Ovary (tissue), 7 donors: ENCODE measurements at regions not wholly inside any gene's neighbourhood (a gene's known extent, or its start where the extent isn't known, plus 50 kb on each side); places are given as distances from the start of the nearest gene placed in this dataset.

Experiments
- DNase-seq, 5 donors: peaks; one replicate each; pipeline ENCODE4 v3.0.0-alpha.2; 2019 to 2020
- H3K27ac ChIP-seq, 2 donors: fragments of 200-600 bp; one replicate each; pipeline versions ENCODE4 v1.5.1 to v1.8.0; 2019 to 2022
- H3K27me3 ChIP-seq: fragments of 200-600 bp; one replicate; pipeline ENCODE4 v1.8.0; 2022
- H3K36me3 ChIP-seq: fragments of 200-600 bp; sonication (generic); one replicate; pipeline ENCODE4 v1.5.1; 2019
- H3K4me1 ChIP-seq: one replicate; pipeline ENCODE4 v1.8.1; 2013; ENCODE audit warnings: mild to moderate bottlenecking, moderate library complexity; ENCODE audit not compliant: insufficient read depth
- H3K4me3 ChIP-seq: fragments of 200-600 bp; sonication (generic); one replicate; pipeline ENCODE4 v1.5.1; 2017
- H3K9me3 ChIP-seq, 2 donors: fragments of 200-600 bp in 1 of 2; sonication (generic) in 1 of 2; one replicate each; pipeline versions ENCODE4 v1.5.1 to v1.8.1; 2013 to 2019; ENCODE audit warnings: mild to moderate bottlenecking in 1 of 2, moderate library complexity in 1 of 2
- CTCF ChIP-seq, 3 donors: fragments of 450-650 bp in 2 of 3; fragments of 200-600 bp in 1 of 3; IDR thresholded peaks; one replicate each; pipeline versions ENCODE4 v1.5.1 to v1.8.0; 2016 to 2022; ENCODE audit warnings: antibody characterized with exemption in 3 of 3, mild to moderate bottlenecking in 1 of 3
- EP300 ChIP-seq: sonication (generic); formaldehyde crosslinking; IDR thresholded peaks from one replicate; pipeline ENCODE4 v1.6.1; 2017; ENCODE audit warnings: antibody characterized with exemption
- POLR2A ChIP-seq: fragments of 450-650 bp; IDR thresholded peaks from one replicate; pipeline ENCODE4 v1.6.1; 2017; ENCODE audit warnings: antibody characterized with exemption, mild to moderate bottlenecking, moderate library complexity
- WGBS, 3 donors: extraction: QIAGEN DNeasy Blood & Tissue Kit in 1 of 3; methylation state at CpG; one replicate each; pipeline versions ENCODE4 v1.1.5 to v1.1.7; 2013 to 2017; 5-methylcytosine and 5-hydroxymethylcytosine counted together
- intact Hi-C, 4 donors: fragments of 100-400 bp; cut with DNase I; formaldehyde crosslinking; loops; one replicate each; pipeline versions ENCODE4 v1.11.0 to v1.15.1; 2022 to 2023
- donor health status: DM: no; HTN: no; CAD: no; lungs with moderate emphysema.
- donor health status: DM: no; HTN: no; CAD: no.
- donor health status: Bipolar disorder and iron deficiency.
- donor health status: DM: no; HTN: no; CAD: no.
- donor health status: DM: yes; HTN: yes; CAD: no.

DNA sequence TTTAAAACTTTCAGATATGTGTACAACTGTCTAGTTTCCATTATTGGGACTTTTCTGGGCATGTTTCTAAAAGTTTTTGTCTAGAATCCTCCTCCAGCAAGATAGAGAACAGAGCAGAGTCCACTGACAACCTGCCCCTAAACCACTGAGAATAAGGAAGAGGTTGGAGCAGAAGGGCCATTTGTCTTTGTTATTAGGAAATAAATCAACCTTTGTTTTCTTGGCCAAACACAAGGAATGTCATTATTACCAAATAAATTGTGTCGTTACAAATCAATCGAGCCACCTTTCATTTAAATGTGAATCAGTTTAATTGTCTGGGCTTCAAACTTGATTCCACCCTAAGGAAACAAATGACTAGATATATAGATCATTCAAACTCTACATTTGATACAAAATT lies 81.4 kb downstream of the GAS1 start:
- no peak for DNase-seq
- peaks cover 5% of the 10 kb centered on the region for H3K4me1 ChIP-seq
- no peaks in the 10 kb centered on the region for H3K36me3 ChIP-seq
- no peaks in the 10 kb centered on the region for H3K9me3 ChIP-seq
- 65 to 71% (median 70%) methylated on average over 2 of the region's 2 CpGs for WGBS, 3 donors
- intact Hi-C loops = no loop called here
- H3K27me3 ChIP-seq = no peaks in the 10 kb centered on the region
- no peak overlapping the region for H3K4me3 ChIP-seq
- TF ChIP-seq POLR2A (no peak), CTCF (IDR thresholded peaks at IDR 0.05) (no peak)
- no peak overlapping the region for H3K27ac ChIP-seq

DNA sequence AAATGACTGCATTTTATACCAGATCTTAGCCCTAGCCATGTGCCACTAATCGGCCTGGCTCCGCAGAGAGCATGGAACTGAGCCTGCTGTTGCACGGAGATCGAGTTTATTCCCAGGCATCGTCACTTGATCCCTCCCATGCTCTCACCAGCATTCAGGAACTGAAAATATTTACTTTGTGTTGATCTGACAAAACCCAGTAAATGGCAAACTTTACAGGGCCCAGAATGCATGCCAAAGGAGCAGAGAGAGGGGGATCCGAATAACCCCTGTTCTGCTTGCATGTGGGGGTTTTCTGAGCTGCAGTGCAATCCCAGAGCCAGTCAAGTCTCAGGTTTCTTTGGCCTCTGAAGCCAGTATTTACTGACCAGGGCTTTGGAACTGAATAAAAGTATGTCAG lies 87.3 kb downstream of the GAS1 start:
- Histone ChIP-seq H3K4me1 (peaks cover 2% of the 10 kb centered on the region), H3K36me3 (no peaks in the 10 kb centered on the region), H3K9me3 (no peaks in the 10 kb centered on the region), H3K27me3 (no peaks in the 10 kb centered on the region), H3K4me3 (no peak overlapping the region), H3K27ac (no peak overlapping the region)
- TF ChIP-seq EP300 (no peak), CTCF (IDR thresholded peaks at IDR 0.05) (no peak), POLR2A (no peak)
- intact Hi-C loops = no loop called here
- WGBS, 3 donors = 80 to 84% (median 81%) methylated on average over 6 of the region's 6 CpGs
- DNase-seq = no peak

- Histone ChIP-seq H3K4me1 (peaks cover 4% of the 10 kb centered on the region), H3K27me3 (no peaks in the 10 kb centered on the region), H3K4me3 (no peak overlapping the region), H3K27ac (no peak overlapping the region), H3K9me3 (no peaks in the 10 kb centered on the region), H3K36me3 (no peaks in the 10 kb centered on the region)
- no peak for TF ChIP-seq EP300
- TF ChIP-seq POLR2A = no peak
- no peak for TF ChIP-seq CTCF (IDR thresholded peaks at IDR 0.05)
- intact Hi-C loops = loop anchor here in 1 of 4 donors (5.0 kb wide), 1 partner anchor 1767 kb away; no protein-coding TSS in a partner anchor
- 95 to 98% (median 97%) methylated on average over 3 of the region's 3 CpGs for WGBS, 3 donors
- DNase-seq = no peak
Measured at GRCh38 chr9:86859056-86859455, 88.2 kb downstream of the GAS1 start.

DNA sequence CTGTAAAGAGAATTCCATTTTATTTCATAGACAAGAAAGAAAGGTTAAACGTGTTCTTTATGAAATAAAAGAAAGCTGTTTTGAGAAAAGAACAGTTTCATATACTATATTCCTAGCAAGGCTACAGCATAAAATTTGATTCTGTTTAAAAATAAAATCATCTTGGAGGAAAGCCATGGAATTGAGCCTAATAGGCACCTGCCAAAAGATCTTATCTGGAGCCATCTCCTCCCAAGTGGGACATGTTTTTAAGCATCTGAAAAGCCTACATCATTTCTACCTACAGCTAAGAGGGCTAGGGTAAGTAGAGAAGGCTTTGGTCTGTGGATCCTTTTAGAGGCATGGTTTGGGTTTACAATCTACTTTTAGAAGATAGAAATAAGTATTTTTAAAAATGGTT lies 89.3 kb downstream of the GAS1 start:
- H3K4me3 ChIP-seq = no peak overlapping the region
- no peak for DNase-seq
- no peaks in the 10 kb centered on the region for H3K9me3 ChIP-seq
- no peaks in the 10 kb centered on the region for H3K27me3 ChIP-seq
- H3K27ac ChIP-seq = no peak overlapping the region
- H3K4me1 ChIP-seq = peaks cover 4% of the 10 kb centered on the region
- intact Hi-C loops = loop anchor here in 1 of 4 donors (5.0 kb wide), 1 partner anchor 1766 kb away; no protein-coding TSS in a partner anchor
- TF ChIP-seq CTCF (IDR thresholded peaks at IDR 0.05) = no peak
- TF ChIP-seq EP300 = no peak
- TF ChIP-seq POLR2A = no peak
- no peaks in the 10 kb centered on the region for H3K36me3 ChIP-seq
- WGBS, 3 donors = 50 to 61% (median 55%) methylated on average over 1 of the region's 1 CpG
